Nephron progenitor cell (in vitro differentiated cells): ENCODE measurements at regions not wholly inside any gene's neighbourhood (a gene's known extent, or its start where the extent isn't known, plus 50 kb on each side); places are given as distances from the start of the nearest gene placed in this dataset.

ENCODE experiments used
- DNase-seq: peaks from one replicate; pipeline ENCODE4 v3.0.0; 2021
- H3K27ac Mint-ChIP-seq: 2 replicates; pipeline ENCODE4 v1.8.0; 2021; ENCODE audit warnings: mild to moderate bottlenecking, moderate library complexity, mixed read lengths
- H3K27me3 Mint-ChIP-seq: 2 replicates; pipeline ENCODE4 v1.8.0; 2021; ENCODE audit warnings: mild to moderate bottlenecking, low read depth, mixed read lengths; ENCODE audit not compliant: poor library complexity
- H3K36me3 Mint-ChIP-seq: 2 replicates; pipeline ENCODE4 v1.8.0; 2021; ENCODE audit warnings: low read depth, mixed read lengths
- H3K4me1 Mint-ChIP-seq: 2 replicates; pipeline ENCODE4 v1.8.0; 2021; ENCODE audit warnings: mixed read lengths
- H3K4me3 Mint-ChIP-seq: 2 replicates; pipeline ENCODE4 v1.8.0; 2021; ENCODE audit warnings: mild to moderate bottlenecking, moderate library complexity, mixed read lengths
- H3K9me3 Mint-ChIP-seq: 2 replicates; pipeline ENCODE4 v1.8.0; 2021; ENCODE audit warnings: mild to moderate bottlenecking, moderate library complexity, mixed read lengths
- CTCF ChIP-seq: fragments of 200-600 bp; sonication (generic); IDR thresholded peaks from 2 replicates; pipeline ENCODE4 v1.5.0; 2021; ENCODE audit warnings: antibody characterized with exemption

GRCh38 chr4:157957905-157958304 is 214.9 kb downstream of the GASK1B start:
- peaks cover 2% of the 10 kb centered on the region for H3K27me3 Mint-ChIP-seq
- TF ChIP-seq CTCF = no peak
- no peaks in the 10 kb centered on the region for H3K9me3 Mint-ChIP-seq
- no peak overlapping the region for H3K4me3 Mint-ChIP-seq
- DNase-seq = no peak
- H3K4me1 Mint-ChIP-seq = no peaks in the 10 kb centered on the region
- no peak overlapping the region for H3K27ac Mint-ChIP-seq
- H3K36me3 Mint-ChIP-seq = no peaks in the 10 kb centered on the region

- H3K9me3 Mint-ChIP-seq = no peaks in the 10 kb centered on the region
- no peak for TF ChIP-seq CTCF
- no peaks in the 10 kb centered on the region for H3K36me3 Mint-ChIP-seq
- H3K27ac Mint-ChIP-seq = no peak overlapping the region
- H3K4me1 Mint-ChIP-seq = no peaks in the 10 kb centered on the region
- H3K4me3 Mint-ChIP-seq = no peak overlapping the region
- H3K27me3 Mint-ChIP-seq = no peaks in the 10 kb centered on the region
- DNase-seq = no peak
These were observed 230.8 kb downstream of the GASK1B start for GRCh38 chr4:157942017-157942416.

GRCh38 chr4:157934151-157934550 is 238.7 kb downstream of the GASK1B start:
- Mint-ChIP-seq H3K4me3 (no peak overlapping the region), H3K4me1 (no peaks in the 10 kb centered on the region), H3K36me3 (no peaks in the 10 kb centered on the region), H3K9me3 (no peaks in the 10 kb centered on the region), H3K27me3 (peaks cover 2% of the 10 kb centered on the region), H3K27ac (no peak overlapping the region)
- TF ChIP-seq CTCF = no peak
- no peak for DNase-seq

- no peaks in the 10 kb centered on the region for H3K36me3 Mint-ChIP-seq
- no peak for DNase-seq
- no peaks in the 10 kb centered on the region for H3K4me1 Mint-ChIP-seq
- H3K27ac Mint-ChIP-seq = no peak overlapping the region
- no peak overlapping the region for H3K4me3 Mint-ChIP-seq
- H3K27me3 Mint-ChIP-seq = peaks cover 2% of the 10 kb centered on the region
- no peak for TF ChIP-seq CTCF
- peaks cover 5% of the 10 kb centered on the region for H3K9me3 Mint-ChIP-seq
These were observed 239.9 kb downstream of the GASK1B start for GRCh38 chr4:157932936-157933335.

- Mint-ChIP-seq H3K36me3 (no peaks in the 10 kb centered on the region), H3K9me3 (peaks cover 8% of the 10 kb centered on the region), H3K27me3 (peaks cover 2% of the 10 kb centered on the region), H3K4me3 (no peak overlapping the region), H3K4me1 (no peaks in the 10 kb centered on the region), H3K27ac (no peak overlapping the region)
- no peak for TF ChIP-seq CTCF
- no peak for DNase-seq
These were observed 243.3 kb downstream of the GASK1B start for GRCh38 chr4:157929486-157929885.

GRCh38 chr4:157918036-157918832 is 254.6 kb downstream of the GASK1B start:
- Mint-ChIP-seq H3K4me3 (no peak overlapping the region), H3K27ac (no peak overlapping the region), H3K27me3 (peaks cover 3% of the 10 kb centered on the region), H3K9me3 (peaks cover 14% of the 10 kb centered on the region), H3K4me1 (no peaks in the 10 kb centered on the region), H3K36me3 (no peaks in the 10 kb centered on the region)
- DNase-seq = no peak
- TF ChIP-seq CTCF = no peak
